ENCODE measurements at regions not wholly inside any gene's neighbourhood (a gene's known extent, or its start where the extent isn't known, plus 50 kb on each side); places are given as distances from the start of the nearest gene placed in this dataset.

DNA sequence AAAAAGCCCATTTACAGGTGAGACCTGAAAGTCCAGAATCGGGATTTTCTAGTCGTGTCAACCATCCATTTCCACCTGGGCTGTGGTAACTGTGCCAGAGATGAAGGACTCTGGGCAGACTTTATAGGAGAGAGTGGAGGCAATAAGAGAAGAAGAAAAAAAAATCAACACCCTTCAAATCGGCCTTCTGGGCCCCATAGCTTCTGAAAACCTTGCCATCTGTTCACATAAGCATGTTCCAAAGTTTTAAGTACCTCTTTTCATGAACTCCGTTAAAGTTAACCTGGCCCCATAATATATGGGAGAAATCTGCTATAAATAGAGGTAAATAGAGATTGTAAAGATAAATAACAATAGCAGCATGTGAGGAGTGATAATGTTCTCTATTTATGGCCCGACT lies 470.5 kb downstream of the MIAT start:
- H3K9me3 ChIP-seq (ENCODE audit: insufficient read depth, low read length), result no peaks in the 10 kb centered on the region
- H3K27me3 ChIP-seq (ENCODE audit: low read depth, low read length), result peaks cover 32% of the 10 kb centered on the region
- H3K36me3 ChIP-seq (replicated peaks; ENCODE audit: low read depth, low read length), result no peaks in the 10 kb centered on the region
- no peak overlapping the region for H3K4me2 ChIP-seq (ENCODE audit: low read length)
- H3K9ac ChIP-seq (ENCODE audit: low read length), result no peak overlapping the region
- TF ChIP-seq, protein P1, sequence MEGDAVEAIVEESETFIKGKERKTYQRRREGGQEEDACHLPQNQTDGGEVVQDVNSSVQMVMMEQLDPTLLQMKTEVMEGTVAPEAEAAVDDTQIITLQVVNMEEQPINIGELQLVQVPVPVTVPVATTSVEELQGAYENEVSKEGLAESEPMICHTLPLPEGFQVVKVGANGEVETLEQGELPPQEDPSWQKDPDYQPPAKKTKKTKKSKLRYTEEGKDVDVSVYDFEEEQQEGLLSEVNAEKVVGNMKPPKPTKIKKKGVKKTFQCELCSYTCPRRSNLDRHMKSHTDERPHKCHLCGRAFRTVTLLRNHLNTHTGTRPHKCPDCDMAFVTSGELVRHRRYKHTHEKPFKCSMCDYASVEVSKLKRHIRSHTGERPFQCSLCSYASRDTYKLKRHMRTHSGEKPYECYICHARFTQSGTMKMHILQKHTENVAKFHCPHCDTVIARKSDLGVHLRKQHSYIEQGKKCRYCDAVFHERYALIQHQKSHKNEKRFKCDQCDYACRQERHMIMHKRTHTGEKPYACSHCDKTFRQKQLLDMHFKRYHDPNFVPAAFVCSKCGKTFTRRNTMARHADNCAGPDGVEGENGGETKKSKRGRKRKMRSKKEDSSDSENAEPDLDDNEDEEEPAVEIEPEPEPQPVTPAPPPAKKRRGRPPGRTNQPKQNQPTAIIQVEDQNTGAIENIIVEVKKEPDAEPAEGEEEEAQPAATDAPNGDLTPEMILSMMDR (IDR thresholded peaks at IDR 0.05; ENCODE audit: low read depth, low read length), result no peak
- no peak for TF ChIP-seq EZH2phosphoT487 (IDR thresholded peaks at IDR 0.05; ENCODE audit: low read depth)
- no peaks in the 10 kb centered on the region for H3K79me2 ChIP-seq (ENCODE audit: low read length)
- H4K20me1 ChIP-seq (ENCODE audit: insufficient read depth, low read length), result no peaks in the 10 kb centered on the region
- H3K4me1 ChIP-seq (ENCODE audit: low read length), result no peaks in the 10 kb centered on the region
- no peak overlapping the region for H3K4me3 ChIP-seq (ENCODE audit: low read length)
- no peak overlapping the region for H3K27ac ChIP-seq (ENCODE audit: low read length)
- no peak overlapping the region for H2AFZ ChIP-seq (ENCODE audit: low read depth, low read length)

DNA sequence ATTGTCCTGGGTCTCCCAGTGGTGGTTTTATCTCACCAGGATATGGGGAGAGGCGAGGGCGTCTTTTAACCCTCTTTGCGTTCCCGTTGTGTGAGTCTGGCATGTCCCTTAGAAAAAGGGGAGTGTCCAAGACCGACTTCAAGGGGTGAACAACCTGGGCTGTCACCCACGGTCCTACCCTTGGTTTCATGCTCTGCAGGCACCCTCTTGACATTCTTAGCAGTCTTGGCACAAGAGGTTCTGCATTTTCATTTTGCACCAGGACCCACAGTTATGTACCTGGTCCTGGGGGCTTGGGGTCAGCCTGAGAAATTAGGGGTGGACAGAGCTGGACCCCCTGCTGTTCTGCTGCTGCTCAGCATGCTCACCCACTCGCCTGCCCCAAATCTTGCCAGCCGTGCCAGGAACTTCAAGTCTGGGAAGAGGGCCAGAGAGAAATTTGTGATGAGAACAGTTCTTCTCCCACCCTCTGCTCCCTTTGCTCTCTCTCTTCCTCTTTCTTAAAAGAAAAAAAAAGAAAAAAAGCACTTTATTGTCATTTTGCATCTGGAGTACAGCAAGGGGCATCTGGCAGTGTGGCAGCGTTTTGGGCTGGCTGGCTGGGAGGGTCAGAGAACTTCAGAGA lies 471.2 kb downstream of the MIAT start:
- no peaks in the 10 kb centered on the region for H3K4me1 ChIP-seq (ENCODE audit: low read length)
- H3K9ac ChIP-seq (ENCODE audit: low read length), result no peak overlapping the region
- H3K4me3 ChIP-seq (ENCODE audit: low read length), result no peak overlapping the region
- no peaks in the 10 kb centered on the region for H3K36me3 ChIP-seq (replicated peaks; ENCODE audit: low read depth, low read length)
- no peak overlapping the region for H3K27ac ChIP-seq (ENCODE audit: low read length)
- no peaks in the 10 kb centered on the region for H3K9me3 ChIP-seq (ENCODE audit: insufficient read depth, low read length)
- peaks cover 35% of the 10 kb centered on the region for H3K27me3 ChIP-seq (ENCODE audit: low read depth, low read length)
- no peaks in the 10 kb centered on the region for H4K20me1 ChIP-seq (ENCODE audit: insufficient read depth, low read length)
- no peak for TF ChIP-seq EZH2phosphoT487 (IDR thresholded peaks at IDR 0.05; ENCODE audit: low read depth)
- TF ChIP-seq, protein P1 (IDR thresholded peaks at IDR 0.05; ENCODE audit: low read depth, low read length), result no peak
- H3K4me2 ChIP-seq (ENCODE audit: low read length), result no peak overlapping the region
- no peaks in the 10 kb centered on the region for H3K79me2 ChIP-seq (ENCODE audit: low read length)
- H2AFZ ChIP-seq (ENCODE audit: low read depth, low read length), result no peak overlapping the region

DNA sequence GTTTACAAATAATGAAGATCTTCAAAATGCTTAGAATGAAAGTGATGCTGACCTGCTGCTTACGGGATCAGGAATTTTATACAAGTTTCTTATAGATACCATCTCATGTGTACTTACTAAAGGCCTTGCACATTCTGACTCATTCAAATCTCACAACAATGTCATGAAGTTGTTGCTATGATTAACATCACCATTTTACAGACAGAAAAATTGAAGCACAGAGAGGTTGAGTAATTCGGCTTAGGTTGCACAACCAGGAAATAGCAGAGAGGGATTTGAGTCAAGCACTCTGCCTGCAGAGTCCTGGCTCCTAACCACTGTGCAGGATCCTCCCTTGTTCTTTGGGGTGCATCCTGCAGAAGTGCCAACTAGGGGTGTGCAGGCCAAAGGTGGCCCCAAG lies 471.9 kb downstream of the MIAT start:
- H3K9ac ChIP-seq (ENCODE audit: low read length), result no peak overlapping the region
- no peak overlapping the region for H3K4me2 ChIP-seq (ENCODE audit: low read length)
- no peaks in the 10 kb centered on the region for H3K79me2 ChIP-seq (ENCODE audit: low read length)
- H3K4me3 ChIP-seq (ENCODE audit: low read length), result no peak overlapping the region
- H2AFZ ChIP-seq (ENCODE audit: low read depth, low read length), result no peak overlapping the region
- peaks cover 35% of the 10 kb centered on the region for H3K27me3 ChIP-seq (ENCODE audit: low read depth, low read length)
- TF ChIP-seq EZH2phosphoT487 (IDR thresholded peaks at IDR 0.05; ENCODE audit: low read depth), result no peak
- TF ChIP-seq, protein P1 (IDR thresholded peaks at IDR 0.05; ENCODE audit: low read depth, low read length), result no peak
- no peaks in the 10 kb centered on the region for H3K9me3 ChIP-seq (ENCODE audit: insufficient read depth, low read length)
- peaks cover 6% of the 10 kb centered on the region for H3K4me1 ChIP-seq (ENCODE audit: low read length)
- no peaks in the 10 kb centered on the region for H3K36me3 ChIP-seq (replicated peaks; ENCODE audit: low read depth, low read length)
- H4K20me1 ChIP-seq (ENCODE audit: insufficient read depth, low read length), result no peaks in the 10 kb centered on the region
- H3K27ac ChIP-seq (ENCODE audit: low read length), result no peak overlapping the region

DNA sequence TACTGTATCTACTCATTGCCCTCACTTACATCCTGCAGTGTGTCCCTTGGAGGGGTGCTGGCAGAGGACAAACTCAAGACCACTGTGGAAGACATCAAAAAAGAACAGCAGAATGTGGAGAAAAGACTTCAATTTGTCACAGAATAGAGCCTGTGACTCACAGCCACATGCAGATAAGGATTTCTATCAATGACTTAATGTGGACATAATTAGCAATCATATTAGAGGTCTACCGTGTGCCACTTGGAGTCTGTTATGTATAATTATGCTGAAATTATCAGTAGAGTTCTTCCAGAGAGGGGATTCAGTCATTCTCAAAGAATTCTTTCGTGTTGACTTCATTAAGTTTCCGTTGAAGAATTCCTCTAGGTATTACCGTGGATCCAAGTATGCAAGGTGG lies 473.5 kb downstream of the MIAT start:
- Histone ChIP-seq H3K4me1 (ENCODE audit: low read length) (peaks cover 11% of the 10 kb centered on the region), H4K20me1 (ENCODE audit: insufficient read depth, low read length) (no peaks in the 10 kb centered on the region), H3K27ac (ENCODE audit: low read length) (no peak overlapping the region)

More for the DNA sequence above, 473.5 kb downstream of the MIAT start:
- Histone ChIP-seq H3K9me3 (ENCODE audit: insufficient read depth, low read length) (no peaks in the 10 kb centered on the region), H3K79me2 (ENCODE audit: low read length) (no peaks in the 10 kb centered on the region), H3K4me2 (ENCODE audit: low read length) (no peak overlapping the region), H2AFZ (ENCODE audit: low read depth, low read length) (no peak overlapping the region), H3K9ac (ENCODE audit: low read length) (no peak overlapping the region), H3K4me3 (ENCODE audit: low read length) (no peak overlapping the region), H3K36me3 (replicated peaks; ENCODE audit: low read depth, low read length) (no peaks in the 10 kb centered on the region), H3K27me3 (ENCODE audit: low read depth, low read length) (peaks cover 30% of the 10 kb centered on the region)
- TF ChIP-seq EZH2phosphoT487 (IDR thresholded peaks at IDR 0.05; ENCODE audit: low read depth), result no peak
- TF ChIP-seq, protein P1 (IDR thresholded peaks at IDR 0.05; ENCODE audit: low read depth, low read length), result no peak
